A549 (cell line): ENCODE measurements at regions not wholly inside any gene's neighbourhood (a gene's known extent, or its start where the extent isn't known, plus 50 kb on each side); places are given as distances from the start of the nearest gene placed in this dataset.

Experiments
- ATAC-seq, 2 experiments: fragments of 200-7000 bp in 1 of 2; fragments of >200 bp in 1 of 2; cut with Nextera tagmentation in 1 of 2; cut with Tn5 transposase in 1 of 2; 3 replicates each; pipeline versions ENCODE4 v1.8.0 to v1.9.1; 2018 to 2020; ENCODE audit warnings: mild to moderate bottlenecking in 1 of 2, moderate library complexity in 1 of 2
- CTCF ChIA-PET: fragments of 300-600 bp; sonication (Branson Sonifier 250); formaldehyde crosslinking; extraction: SDS; loops from one replicate; lab custom pipeline; 2021; ENCODE audit warnings: antibody characterized with exemption, inconsistent platforms; lab: Yijun Ruan, JAX
- POLR2A ChIA-PET: fragments of 350-600 bp; formaldehyde crosslinking; extraction: SDS; loops from one replicate; lab custom pipeline; 2021; ENCODE audit warnings: antibody characterized with exemption, inconsistent platforms; lab: Yijun Ruan, JAX
- DNase-seq, 2 experiments: peaks; one replicate each; pipeline versions ENCODE4 v3.0.0 to v3.0.0-alpha.2; 2011 to 2016; ENCODE audit warnings: low read depth in 1 of 2, low spot score in 1 of 2
- FAIRE-seq: peaks from 2 replicates; lab custom pipeline; 2011; peaks lifted over from hg19 to GRCh38; lab: Jason Lieb, UNC
- H3K27ac ChIP-seq, 2 experiments: fragments of >200 bp; sonication (Bioruptor Twin); formaldehyde crosslinking; 3 replicates each; pipeline ENCODE4 v1.5.1; 2016 to 2017
- H3K4me1 ChIP-seq: fragments of >200 bp; sonication (Bioruptor Twin); formaldehyde crosslinking; 3 replicates; pipeline ENCODE4 v1.6.1; 2016
- H3K4me2 ChIP-seq: fragments of >200 bp; sonication (Bioruptor Twin); formaldehyde crosslinking; 3 replicates; pipeline ENCODE4 v1.6.1; 2016
- H3K4me3 ChIP-seq: fragments of >200 bp; sonication (Bioruptor Twin); formaldehyde crosslinking; 3 replicates; pipeline ENCODE4 v1.5.1; 2016
- H3K9me3 ChIP-seq: fragments of >200 bp; sonication (Bioruptor Twin); formaldehyde crosslinking; 3 replicates; pipeline ENCODE4 v1.6.1; 2016
- BHLHE40 ChIP-seq: IDR thresholded peaks from 2 replicates; pipeline ENCODE4 v1.6.1; 2012; ENCODE audit warnings: low read depth, low read length, inconsistent platforms
- CBX8 ChIP-seq: fragments of 200-600 bp; sonication (generic); IDR thresholded peaks from 2 replicates; pipeline ENCODE4 v1.6.1; 2016
- CEBPB ChIP-seq, 2 experiments: fragments of >200 bp in 1 of 2; sonication (Bioruptor Twin) in 1 of 2; formaldehyde crosslinking in 1 of 2; IDR thresholded peaks; 2 replicates each; pipeline ENCODE4 v1.6.1; 2012 to 2016
- CHD2 ChIP-seq: fragments of 150-350 bp; IDR thresholded peaks from 2 replicates; pipeline ENCODE4 v1.6.1; 2014; ENCODE audit warnings: low read length; ENCODE audit not compliant: partially characterized antibody
- EHF ChIP-seq: fragments of 250-450 bp; sonication (Bioruptor Pico); IDR thresholded peaks from 2 replicates; pipeline ENCODE4 v1.5.0; 2020; ENCODE audit warnings: mild to moderate bottlenecking
- ESRRA ChIP-seq: fragments of 150-350 bp; IDR thresholded peaks from 2 replicates; pipeline ENCODE4 v1.6.1; 2014; ENCODE audit warnings: mild to moderate bottlenecking, low read length, borderline replicate concordance
- FOSB ChIP-seq: fragments of 250-450 bp; sonication (Bioruptor Pico); IDR thresholded peaks from 2 replicates; pipeline ENCODE4 v1.5.0; 2020; ENCODE audit warnings: mild to moderate bottlenecking, moderate library complexity
- GATA3 ChIP-seq: IDR thresholded peaks from 2 replicates; pipeline ENCODE4 v1.6.1; 2012; ENCODE audit warnings: borderline replicate concordance
- HEYL ChIP-seq: fragments of 250-450 bp; sonication (Bioruptor Pico); IDR thresholded peaks from 2 replicates; pipeline ENCODE4 v1.8.0; 2021; ENCODE audit warnings: mild to moderate bottlenecking, moderate library complexity
- HOXA7 ChIP-seq: fragments of 250-450 bp; sonication (Bioruptor Pico); IDR thresholded peaks from 2 replicates; pipeline ENCODE4 v1.5.0; 2020; ENCODE audit warnings: mild to moderate bottlenecking, moderate library complexity
- KDM1A ChIP-seq: fragments of 200-600 bp; sonication (generic); IDR thresholded peaks from 2 replicates; pipeline ENCODE4 v1.6.1; 2016; ENCODE audit warnings: low read depth, mild to moderate bottlenecking
- MAZ ChIP-seq: fragments of 150-350 bp; IDR thresholded peaks from 2 replicates; pipeline ENCODE4 v1.6.1; 2014; ENCODE audit warnings: antibody characterized with exemption, low read depth, low read length, borderline replicate concordance
- NPAS2 ChIP-seq: fragments of 250-450 bp; sonication (Bioruptor Pico); IDR thresholded peaks from 2 replicates; pipeline ENCODE4 v1.8.0; 2022; ENCODE audit warnings: mild to moderate bottlenecking, moderate library complexity, borderline replicate concordance
- POLR2AphosphoS2 ChIP-seq: conservative IDR thresholded peaks from 2 replicates; pipeline ENCODE4 v1.6.1; 2012; ENCODE audit warnings: low read length, improper control_type of control experiment, inconsistent platforms
- RCOR1 ChIP-seq: fragments of 150-350 bp; IDR thresholded peaks from 2 replicates; pipeline ENCODE4 v1.6.1; 2014; ENCODE audit warnings: antibody characterized with exemption, low read length, low read depth
- RNF2 ChIP-seq: fragments of 200-600 bp; sonication (generic); IDR thresholded peaks from 2 replicates; pipeline ENCODE4 v1.6.1; 2016; ENCODE audit warnings: low read depth, mild to moderate bottlenecking, antibody characterized with exemption, moderate library complexity, borderline replicate concordance
- SMC3 ChIP-seq: fragments of >200 bp; sonication (Bioruptor Twin); formaldehyde crosslinking; IDR thresholded peaks from 3 replicates; pipeline ENCODE4 v1.6.1; 2018; ENCODE audit warnings: inconsistent platforms
- SREBF2 ChIP-seq: fragments of 450-650 bp; IDR thresholded peaks from 2 replicates; pipeline ENCODE4 v1.6.1; 2014; ENCODE audit warnings: mild to moderate bottlenecking, moderate library complexity
- ZSCAN20 ChIP-seq: fragments of 250-450 bp; sonication (Bioruptor Pico); IDR thresholded peaks from 2 replicates; pipeline ENCODE4 v1.8.0; 2022; ENCODE audit warnings: mild to moderate bottlenecking, moderate library complexity
- WGBS: methylation state at CpG from one replicate; pipeline ENCODE4 v1.1.6; 2017; ENCODE audit errors: missing lambda C conversion rate; 5-methylcytosine and 5-hydroxymethylcytosine counted together
- TF ChIP-seq, protein P1 (sequence below): fragments of 250-450 bp; sonication (Bioruptor Pico); IDR thresholded peaks from 2 replicates; pipeline ENCODE4 v1.5.0; 2021; ENCODE audit warnings: mild to moderate bottlenecking, moderate library complexity, borderline replicate concordance
- TF ChIP-seq, protein P2 (sequence below): fragments of >200 bp; sonication (Bioruptor Twin); formaldehyde crosslinking; IDR thresholded peaks from 3 replicates; pipeline ENCODE4 v1.6.1; 2016
- TF ChIP-seq, protein P3 (sequence below): fragments of 450-650 bp; IDR thresholded peaks from 2 replicates; pipeline ENCODE4 v1.6.1; 2014; ENCODE audit warnings: antibody characterized with exemption

DNA sequence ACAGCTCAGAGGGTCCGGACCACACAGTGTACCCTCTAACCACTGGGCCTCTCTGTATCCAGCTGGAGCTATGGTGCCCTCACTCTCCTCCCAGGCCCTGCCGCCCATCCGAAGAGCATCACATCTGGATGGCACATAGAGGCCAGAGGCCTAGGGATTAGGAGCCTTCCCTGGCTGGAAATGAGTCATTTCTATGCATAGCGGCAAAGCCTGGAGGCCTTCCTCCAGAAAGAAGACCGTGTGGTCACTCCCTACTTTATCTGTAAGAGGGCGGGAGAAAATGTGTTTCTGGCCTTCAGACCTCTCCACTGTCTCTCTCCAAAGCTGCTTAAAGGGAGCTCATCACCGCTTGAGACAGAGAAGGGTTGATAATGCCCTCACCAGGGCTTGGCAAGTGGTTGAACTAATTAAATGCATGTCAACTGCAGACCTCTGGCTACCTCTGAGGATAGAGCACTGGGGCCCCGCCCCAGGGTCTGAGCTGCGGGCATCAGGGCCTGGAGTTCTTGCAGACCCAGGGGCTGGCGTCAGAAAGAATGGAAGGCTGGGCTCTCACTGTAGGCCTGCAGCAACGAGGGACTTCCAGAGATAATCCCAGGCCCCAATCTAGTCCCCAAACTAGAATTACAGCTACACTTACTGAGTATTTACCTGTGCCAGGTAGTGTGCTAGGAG lies 122.2 kb downstream of the IRX5 start:
- H3K9me3 ChIP-seq = no peaks in the 10 kb centered on the region
- H3K4me1 ChIP-seq = no peaks in the 10 kb centered on the region
- FAIRE-seq = no peak
- POLR2A ChIA-PET = no interaction called here
- no peak for DNase-seq
- no peak for ATAC-seq
- no peak overlapping the region for H3K27ac ChIP-seq
- no peak overlapping the region for H3K4me3 ChIP-seq
- CTCF ChIA-PET = interaction anchor here (0.6 kb wide), 1 partner anchor 42 kb away, joined by 3 read pairs; no protein-coding TSS in a partner anchor
- no peak overlapping the region for H3K4me2 ChIP-seq
- 62% methylated on average over 8 of the region's 11 CpGs for WGBS
- no peak for TF ChIP-seq CEBPB (IDR thresholded peaks at IDR 0.05)
- TF ChIP-seq FOSB (CRISPR knock-in tag) = no peak
- TF ChIP-seq BHLHE40 = no peak
- TF ChIP-seq CBX8 = no peak
- no peak for TF ChIP-seq NPAS2 (CRISPR knock-in tag)
- no peak for TF ChIP-seq CHD2
- no peak for TF ChIP-seq POLR2AphosphoS2
- TF ChIP-seq RCOR1 = no peak
- no peak for TF ChIP-seq SREBF2
- TF ChIP-seq KDM1A = no peak
- no peak for TF ChIP-seq MAZ
- TF ChIP-seq, protein P1, sequence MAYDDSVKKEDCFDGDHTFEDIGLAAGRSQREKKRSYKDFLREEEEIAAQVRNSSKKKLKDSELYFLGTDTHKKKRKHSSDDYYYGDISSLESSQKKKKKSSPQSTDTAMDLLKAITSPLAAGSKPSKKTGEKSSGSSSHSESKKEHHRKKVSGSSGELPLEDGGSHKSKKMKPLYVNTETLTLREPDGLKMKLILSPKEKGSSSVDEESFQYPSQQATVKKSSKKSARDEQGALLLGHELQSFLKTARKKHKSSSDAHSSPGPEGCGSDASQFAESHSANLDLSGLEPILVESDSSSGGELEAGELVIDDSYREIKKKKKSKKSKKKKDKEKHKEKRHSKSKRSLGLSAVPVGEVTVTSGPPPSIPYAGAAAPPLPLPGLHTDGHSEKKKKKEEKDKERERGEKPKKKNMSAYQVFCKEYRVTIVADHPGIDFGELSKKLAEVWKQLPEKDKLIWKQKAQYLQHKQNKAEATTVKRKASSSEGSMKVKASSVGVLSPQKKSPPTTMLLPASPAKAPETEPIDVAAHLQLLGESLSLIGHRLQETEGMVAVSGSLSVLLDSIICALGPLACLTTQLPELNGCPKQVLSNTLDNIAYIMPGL (CRISPR knock-in tag) = no peak
- TF ChIP-seq, protein P2, sequence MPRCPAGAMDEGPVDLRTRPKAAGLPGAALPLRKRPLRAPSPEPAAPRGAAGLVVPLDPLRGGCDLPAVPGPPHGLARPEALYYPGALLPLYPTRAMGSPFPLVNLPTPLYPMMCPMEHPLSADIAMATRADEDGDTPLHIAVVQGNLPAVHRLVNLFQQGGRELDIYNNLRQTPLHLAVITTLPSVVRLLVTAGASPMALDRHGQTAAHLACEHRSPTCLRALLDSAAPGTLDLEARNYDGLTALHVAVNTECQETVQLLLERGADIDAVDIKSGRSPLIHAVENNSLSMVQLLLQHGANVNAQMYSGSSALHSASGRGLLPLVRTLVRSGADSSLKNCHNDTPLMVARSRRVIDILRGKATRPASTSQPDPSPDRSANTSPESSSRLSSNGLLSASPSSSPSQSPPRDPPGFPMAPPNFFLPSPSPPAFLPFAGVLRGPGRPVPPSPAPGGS = no peak
- TF ChIP-seq, all 56 proteins: peak for 0

DNA sequence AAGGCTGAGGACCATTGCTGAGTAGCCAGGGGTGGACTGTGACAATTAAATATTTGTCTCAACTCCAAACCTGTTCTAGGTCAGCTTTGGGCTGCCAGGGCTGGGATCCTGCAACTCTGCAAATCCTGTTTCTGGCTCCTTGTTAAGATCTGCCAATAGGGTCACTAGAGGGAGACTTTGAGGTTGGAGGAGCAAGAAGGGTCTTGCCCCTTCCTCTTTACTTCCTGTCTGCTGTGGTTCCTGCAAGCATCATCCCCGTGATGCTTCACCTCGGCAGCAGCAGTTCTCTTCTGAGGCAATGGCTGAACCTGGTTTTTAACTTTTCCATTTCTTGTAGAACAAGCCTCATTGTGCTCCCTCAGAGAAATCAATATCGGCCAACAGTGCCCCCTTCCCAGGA lies 124.6 kb downstream of the IRX5 start:
- ATAC-seq (no peak), DNase-seq (no peak), FAIRE-seq (no peak)
- TF ChIP-seq HEYL (CRISPR knock-in tag) (no peak), SMC3 (no peak), CEBPB (IDR thresholded peaks at IDR 0.05) (no peak), GATA3 (no peak), ESRRA (no peak), RCOR1 (no peak), HOXA7 (CRISPR knock-in tag) (no peak), RNF2 (no peak), ZSCAN20 (no peak), EHF (no peak)
- TF ChIP-seq, protein P3, sequence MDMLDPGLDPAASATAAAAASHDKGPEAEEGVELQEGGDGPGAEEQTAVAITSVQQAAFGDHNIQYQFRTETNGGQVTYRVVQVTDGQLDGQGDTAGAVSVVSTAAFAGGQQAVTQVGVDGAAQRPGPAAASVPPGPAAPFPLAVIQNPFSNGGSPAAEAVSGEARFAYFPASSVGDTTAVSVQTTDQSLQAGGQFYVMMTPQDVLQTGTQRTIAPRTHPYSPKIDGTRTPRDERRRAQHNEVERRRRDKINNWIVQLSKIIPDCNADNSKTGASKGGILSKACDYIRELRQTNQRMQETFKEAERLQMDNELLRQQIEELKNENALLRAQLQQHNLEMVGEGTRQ = no peak
- Histone ChIP-seq H3K9me3 (no peaks in the 10 kb centered on the region), H3K27ac (no peak overlapping the region), H3K4me1 (no peaks in the 10 kb centered on the region), H3K4me3 (no peak overlapping the region), H3K4me2 (no peak overlapping the region)
- ChIA-PET POLR2A (no interaction called here), CTCF (no interaction called here)
- WGBS = 68% methylated on average over 3 of the region's 3 CpGs
